ENCODE measurements at regions not wholly inside any gene's neighbourhood (a gene's known extent, or its start where the extent isn't known, plus 50 kb on each side); places are given as distances from the start of the nearest gene placed in this dataset.

DNA sequence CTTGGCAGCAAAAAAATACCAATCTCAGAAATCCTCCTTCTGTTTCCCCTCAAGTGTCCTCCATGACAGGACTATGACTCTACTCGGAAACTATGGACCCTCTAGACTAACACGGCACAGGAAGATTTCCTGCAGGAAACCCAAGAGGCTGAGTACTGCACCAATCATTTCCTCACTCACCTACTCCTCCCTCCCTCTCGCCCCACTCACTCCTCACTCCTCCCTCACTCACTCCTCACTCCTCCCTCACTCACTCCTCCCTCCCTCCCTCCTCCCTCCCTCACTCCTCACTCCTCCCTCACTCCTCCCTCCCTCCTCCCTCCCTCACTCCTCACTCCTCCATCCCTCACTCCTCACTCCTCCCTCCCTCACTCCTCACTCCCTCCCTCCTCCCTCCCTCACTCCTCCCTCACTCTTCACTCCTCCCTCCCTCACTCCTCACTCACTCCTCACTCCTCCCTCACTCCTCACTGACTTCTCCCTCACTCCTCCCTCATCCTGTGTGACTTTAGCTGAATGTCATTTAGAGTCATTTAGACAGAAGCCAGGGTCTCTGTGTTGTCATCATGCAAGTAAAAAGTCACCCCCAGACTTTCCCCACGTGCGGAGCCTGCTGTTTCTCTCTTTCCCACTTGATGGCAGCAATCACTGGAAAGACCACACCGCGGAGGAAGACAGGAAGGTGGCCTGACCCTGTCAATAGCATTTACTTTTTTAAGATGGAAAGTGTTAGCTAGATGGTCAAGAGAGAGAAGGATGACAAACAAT is 226.8 kb upstream of the PDE10A start:
- H3K27ac ChIP-seq: no peak overlapping the region
- no peak for TF ChIP-seq ZFX (IDR thresholded peaks at IDR 0.05; ENCODE audit: borderline replicate concordance)
- TF ChIP-seq, protein P1, sequence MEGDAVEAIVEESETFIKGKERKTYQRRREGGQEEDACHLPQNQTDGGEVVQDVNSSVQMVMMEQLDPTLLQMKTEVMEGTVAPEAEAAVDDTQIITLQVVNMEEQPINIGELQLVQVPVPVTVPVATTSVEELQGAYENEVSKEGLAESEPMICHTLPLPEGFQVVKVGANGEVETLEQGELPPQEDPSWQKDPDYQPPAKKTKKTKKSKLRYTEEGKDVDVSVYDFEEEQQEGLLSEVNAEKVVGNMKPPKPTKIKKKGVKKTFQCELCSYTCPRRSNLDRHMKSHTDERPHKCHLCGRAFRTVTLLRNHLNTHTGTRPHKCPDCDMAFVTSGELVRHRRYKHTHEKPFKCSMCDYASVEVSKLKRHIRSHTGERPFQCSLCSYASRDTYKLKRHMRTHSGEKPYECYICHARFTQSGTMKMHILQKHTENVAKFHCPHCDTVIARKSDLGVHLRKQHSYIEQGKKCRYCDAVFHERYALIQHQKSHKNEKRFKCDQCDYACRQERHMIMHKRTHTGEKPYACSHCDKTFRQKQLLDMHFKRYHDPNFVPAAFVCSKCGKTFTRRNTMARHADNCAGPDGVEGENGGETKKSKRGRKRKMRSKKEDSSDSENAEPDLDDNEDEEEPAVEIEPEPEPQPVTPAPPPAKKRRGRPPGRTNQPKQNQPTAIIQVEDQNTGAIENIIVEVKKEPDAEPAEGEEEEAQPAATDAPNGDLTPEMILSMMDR (IDR thresholded peaks at IDR 0.05): peak; percentile 40

DNA sequence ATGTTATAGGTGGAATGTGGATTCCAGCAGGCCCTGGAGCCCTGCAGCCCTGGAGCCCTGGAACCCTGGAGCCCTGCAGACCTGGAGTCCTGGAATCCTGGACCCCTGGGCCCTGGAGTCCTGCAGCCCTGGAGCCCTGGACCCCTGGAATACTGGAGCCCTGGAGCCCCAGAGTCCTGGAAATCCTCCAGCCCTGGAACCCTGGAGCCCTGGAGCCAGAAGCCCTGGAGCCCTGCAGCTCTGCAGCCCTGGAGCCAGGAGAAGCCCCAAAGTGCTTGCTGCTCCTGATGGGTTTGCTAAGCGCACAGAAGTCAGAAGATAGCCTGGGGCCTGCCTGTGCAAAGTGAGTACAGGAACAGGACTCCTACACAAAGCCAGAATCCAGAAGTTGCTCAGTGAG is 223.1 kb upstream of the PDE10A start:
- H3K27ac ChIP-seq: no peak overlapping the region
- TF ChIP-seq ZFX (IDR thresholded peaks at IDR 0.05; ENCODE audit: borderline replicate concordance): no peak
- TF ChIP-seq, protein P1 (IDR thresholded peaks at IDR 0.05): no peak

DNA sequence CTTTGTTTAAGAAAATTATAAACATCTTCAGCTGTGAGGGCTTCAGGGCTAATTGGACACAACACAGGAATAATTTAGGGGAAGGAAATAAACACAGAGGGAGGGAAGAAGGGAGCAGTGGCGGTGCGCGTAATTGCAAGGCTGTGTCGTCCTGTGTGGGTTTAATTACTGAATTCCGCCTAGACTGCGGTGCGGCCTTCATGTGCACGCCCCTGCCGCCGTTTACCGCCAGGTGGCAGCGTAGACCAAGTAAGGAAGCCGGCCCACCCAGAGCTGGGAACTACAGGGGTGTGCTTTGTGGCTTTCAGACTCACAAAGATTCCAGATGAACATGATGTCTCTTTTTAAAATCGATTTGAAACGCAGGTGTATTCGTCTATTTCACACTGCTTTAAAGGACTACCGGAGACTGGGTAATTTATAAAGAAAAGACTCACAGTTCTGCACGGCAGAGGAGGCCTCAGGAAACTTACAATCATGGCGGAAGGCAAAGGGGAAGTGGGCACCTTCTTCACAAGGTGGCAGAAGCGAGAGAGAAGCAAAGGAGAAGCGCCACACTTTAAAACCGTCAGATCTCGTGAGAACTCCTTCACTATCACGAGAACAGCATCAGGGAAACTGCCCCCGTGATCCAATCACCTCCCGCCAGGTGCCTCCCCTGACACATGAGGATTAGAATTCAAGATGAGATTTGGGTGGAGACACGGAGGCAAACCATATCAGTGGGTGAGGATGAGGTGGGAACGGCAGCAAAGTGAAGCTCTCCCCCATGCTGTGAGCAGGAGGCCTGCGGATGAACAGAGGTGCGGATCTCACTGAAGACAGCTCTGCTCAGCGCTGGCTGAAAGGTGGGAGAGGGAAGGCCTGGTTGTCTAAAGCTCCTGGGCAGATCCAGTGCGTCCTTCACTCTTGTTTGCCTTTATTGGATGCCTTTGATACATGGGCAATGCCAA is 222.0 kb upstream of the PDE10A start:
- no peak overlapping the region for H3K27ac ChIP-seq
- TF ChIP-seq, protein P1 (IDR thresholded peaks at IDR 0.05): peak; percentile 90
- TF ChIP-seq ZFX (IDR thresholded peaks at IDR 0.05; ENCODE audit: borderline replicate concordance): no peak

DNA sequence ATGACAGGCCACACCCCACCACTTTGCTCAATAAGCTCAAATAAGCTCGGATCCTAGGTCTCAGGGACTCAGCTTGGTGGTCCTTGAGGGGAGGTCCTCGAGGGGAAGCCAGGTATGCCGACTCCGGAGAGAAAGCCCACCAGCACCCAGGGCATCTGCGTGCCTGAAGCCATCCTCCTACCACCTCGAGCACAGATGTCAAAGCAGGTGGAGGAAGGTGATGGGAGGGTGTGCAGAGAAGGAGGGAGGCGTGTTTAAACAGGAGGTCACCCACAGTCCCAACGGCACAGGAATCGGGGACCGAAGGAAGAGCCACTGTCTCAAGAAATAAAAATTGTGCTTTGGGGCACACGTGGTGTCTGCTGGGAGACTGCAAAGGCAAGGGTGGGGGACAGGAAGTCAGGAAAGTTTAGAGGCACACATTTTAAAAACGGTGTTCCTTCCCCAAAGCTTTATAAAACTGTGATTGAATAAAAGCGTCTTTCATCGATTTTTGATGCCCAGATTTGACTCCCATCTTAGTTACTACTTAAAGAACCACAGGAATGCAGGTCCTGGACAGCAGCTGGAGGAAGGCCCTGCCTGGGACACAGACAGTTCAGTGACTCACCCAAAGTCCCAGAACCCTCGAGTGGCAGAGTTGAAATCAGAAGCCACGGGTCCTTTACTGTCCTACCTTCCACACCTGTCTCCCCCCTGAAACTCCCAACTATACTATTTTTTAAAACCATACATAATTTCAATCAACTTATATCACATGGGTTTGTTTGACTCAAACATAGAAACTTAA is 221.0 kb upstream of the PDE10A start:
- TF ChIP-seq, protein P1 (IDR thresholded peaks at IDR 0.05): no peak
- no peak for TF ChIP-seq ZFX (IDR thresholded peaks at IDR 0.05; ENCODE audit: borderline replicate concordance)
- no peak overlapping the region for H3K27ac ChIP-seq

DNA sequence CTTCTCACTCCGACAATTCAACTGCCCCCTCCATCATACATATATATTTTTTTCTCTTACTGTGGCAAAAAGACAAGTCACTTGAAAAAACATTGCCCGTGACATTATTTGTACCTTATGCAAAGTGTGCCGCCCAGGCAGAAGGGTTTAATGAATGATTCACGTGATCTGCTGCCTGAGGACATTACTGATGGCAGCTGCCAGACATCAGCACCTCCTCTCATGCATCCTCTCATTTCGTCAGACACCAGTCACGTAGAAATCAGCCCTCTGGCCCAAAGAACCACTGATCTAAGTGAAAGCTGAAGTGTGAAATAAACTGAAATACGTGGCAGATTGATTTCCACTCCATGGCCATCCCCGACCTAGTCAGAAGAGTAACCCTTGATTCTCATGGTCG is 218.8 kb upstream of the PDE10A start:
- H3K27ac ChIP-seq: no peak overlapping the region
- TF ChIP-seq ZFX (IDR thresholded peaks at IDR 0.05; ENCODE audit: borderline replicate concordance): no peak
- TF ChIP-seq, protein P1 (IDR thresholded peaks at IDR 0.05): no peak

DNA sequence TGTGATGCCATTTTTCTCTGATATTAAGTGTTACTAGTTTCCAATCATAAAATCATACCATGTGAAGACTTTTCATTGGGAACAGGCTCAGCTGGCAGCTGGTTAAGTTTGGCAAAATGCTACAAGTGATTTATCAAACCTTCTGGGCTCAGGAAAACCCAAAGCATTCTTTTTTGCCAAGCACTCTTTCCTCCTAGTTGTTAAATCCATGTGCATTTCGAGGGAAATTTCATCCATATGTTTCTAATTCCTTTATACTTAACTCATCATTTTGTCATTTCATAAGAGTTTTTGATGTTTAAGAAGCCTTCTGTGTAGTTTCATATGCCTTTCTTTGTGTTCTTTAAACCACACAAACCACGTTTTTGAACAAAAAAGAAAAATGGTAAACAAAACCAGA is 217.6 kb upstream of the PDE10A start:
- no peak overlapping the region for H3K27ac ChIP-seq
- TF ChIP-seq, protein P1 (IDR thresholded peaks at IDR 0.05): no peak
- TF ChIP-seq ZFX (IDR thresholded peaks at IDR 0.05; ENCODE audit: borderline replicate concordance): no peak
